ENCODE measurements at regions not wholly inside any gene's neighbourhood (a gene's known extent, or its start where the extent isn't known, plus 50 kb on each side); places are given as distances from the start of the nearest gene placed in this dataset.
"Not testable (repeated sequence)": the region's sequence is repeated elsewhere in the genome, so short reads cannot be mapped to it uniquely, and the experiment has no call there.

DNA sequence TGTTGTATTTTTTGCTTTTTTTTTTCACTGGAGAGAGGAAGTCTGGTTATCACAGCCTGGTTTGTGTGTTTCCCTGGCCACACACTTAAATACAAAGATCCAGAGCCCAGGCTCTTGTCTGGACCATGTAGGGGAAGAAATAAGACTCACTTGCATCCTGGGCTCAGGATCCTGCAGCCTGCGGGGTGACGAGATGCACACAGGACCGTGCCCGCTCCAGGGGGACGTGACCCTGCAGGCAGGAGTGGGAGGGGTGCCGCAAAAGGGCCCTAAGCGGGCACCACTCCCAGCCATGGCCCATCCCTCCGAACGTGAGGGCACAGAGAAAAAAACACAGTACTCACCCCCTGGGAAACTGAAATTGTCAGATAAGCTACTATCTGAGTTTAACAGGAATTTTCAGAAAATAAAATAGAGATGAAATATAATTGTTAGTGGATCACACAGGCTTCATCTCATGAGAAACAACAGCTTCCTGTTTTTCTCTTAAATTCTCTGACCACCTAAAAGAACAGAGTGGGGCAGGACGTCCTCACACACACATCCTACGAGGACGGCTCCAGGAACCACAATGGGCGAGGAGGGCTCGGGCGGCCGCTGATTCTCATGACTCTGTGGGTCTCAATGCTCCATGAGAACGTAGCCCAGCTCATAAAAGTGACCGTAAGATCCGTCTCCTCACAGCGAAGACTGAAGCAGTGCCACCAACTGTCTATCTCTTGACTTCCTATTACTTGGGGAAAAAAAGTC lies 142.6 kb upstream of the ALKAL2 start:
- DNase-seq (ENCODE audit: low spot score) = no peak

DNA sequence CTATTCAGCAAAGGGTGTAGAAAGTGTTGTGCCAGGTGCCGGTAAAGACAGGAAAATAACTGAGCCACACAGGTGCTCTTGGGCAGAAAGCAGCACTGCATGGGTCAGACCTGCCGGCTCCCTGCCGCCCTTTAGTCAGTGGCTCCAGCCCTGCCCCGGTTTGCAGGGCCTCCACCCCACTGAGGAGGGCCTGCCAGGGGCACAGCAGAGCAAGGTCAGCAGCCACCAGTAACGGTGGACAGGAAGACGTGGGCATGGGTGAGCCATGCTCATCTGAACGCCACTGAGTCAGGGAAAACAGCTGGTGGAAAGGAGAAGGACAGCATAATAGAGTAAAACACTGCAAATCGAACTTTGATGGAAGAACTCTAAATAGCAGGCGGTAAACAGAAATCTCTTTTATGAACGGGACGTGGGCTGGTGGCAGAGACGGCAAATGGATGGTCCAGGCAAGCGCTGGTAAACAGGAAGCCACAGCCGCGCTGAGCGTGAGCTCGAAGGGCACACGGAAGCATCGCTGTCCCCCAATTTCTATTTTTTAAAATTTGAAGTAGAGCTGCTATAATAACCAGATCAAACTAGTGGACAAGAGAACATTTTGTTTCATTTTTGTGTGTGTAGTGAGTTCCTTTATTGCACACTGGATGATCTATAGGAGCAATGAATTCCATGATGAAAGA lies 141.8 kb upstream of the ALKAL2 start:
- no peak for DNase-seq (ENCODE audit: low spot score)

DNA sequence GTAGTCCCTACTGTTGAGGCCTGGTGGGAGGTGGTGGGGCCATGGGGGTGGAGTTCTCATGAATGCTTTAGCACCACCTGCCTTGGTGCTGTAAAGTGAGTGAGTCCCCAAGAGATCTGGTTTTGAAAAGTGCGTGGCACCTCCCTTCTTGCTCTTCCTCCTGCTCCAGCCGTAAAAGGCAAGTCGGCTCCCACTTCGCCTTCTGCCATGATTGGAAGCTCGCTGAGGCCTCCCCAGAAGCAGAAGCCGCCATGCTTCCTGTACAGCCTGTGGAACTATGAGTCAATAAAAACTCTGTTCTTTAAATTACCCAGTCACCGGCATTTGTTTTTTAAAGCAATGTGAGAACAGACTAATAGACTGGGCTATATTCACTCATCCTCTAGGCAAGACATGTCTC lies 141.3 kb upstream of the ALKAL2 start:
- DNase-seq (ENCODE audit: low spot score) = no peak

DNA sequence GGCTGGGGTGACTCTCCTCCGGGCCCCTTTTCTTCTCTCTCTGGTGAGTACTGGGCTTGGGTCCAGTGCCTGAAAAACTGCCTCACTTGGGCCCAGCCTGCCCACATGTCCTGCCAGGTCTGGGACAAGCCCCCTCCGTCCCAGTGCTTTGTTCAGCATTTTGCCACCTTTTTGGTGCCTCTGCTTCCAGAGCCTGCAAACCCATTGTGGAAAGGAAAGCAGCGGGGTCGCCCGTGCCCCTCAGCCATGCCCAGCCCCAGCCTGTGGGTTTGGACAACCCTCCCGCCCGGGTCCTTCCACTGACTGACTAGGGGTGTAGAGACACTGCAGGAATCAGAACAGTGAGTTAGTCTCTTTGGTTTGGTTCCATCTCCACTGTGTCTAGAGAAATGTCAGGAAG lies 140.7 kb upstream of the ALKAL2 start:
- DNase-seq (ENCODE audit: low spot score) = no peak

DNA sequence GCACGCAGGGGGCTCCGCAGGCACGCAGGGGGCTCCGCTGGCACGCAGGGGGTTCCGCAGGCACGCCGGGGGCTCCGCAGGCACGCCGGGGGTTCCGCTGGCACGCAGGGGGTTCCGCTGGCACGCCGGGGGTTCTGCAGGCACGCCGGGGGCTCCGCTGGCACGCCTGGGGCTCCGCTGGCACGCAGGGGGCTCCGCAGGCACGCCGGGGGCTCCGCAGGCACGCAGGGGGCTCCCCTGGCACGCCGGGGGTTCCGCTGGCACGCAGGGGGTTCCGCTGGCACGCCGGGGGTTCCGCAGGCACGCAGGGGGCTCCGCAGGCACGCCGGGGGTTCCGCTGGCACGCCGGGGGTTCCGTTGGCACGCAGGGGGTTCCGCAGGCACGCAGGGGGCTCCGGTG lies 138.8 kb upstream of the ALKAL2 start:
- DNase-seq (ENCODE audit: low spot score) = not testable (repeated sequence)

DNA sequence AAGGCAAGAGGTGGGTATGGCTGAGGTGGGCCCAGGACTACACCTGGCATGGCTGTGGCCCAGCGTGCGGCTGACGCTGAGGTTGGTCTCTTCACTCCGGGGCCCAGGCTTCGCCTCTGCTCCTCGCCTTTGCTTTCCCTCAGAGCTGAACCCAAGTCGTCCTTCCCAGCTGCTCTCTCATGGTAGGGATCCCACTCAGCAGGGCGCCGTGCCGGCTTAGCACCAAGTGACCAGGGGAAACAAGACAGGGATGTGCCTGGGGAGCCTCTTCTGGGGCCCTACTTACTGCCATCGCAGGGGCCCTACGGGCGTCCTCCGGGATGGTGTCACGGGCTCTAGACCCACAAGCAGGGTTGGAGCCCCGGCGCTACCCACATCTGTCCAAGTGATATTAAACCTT lies 138.1 kb upstream of the ALKAL2 start:
- DNase-seq (ENCODE audit: low spot score) = no peak

DNA sequence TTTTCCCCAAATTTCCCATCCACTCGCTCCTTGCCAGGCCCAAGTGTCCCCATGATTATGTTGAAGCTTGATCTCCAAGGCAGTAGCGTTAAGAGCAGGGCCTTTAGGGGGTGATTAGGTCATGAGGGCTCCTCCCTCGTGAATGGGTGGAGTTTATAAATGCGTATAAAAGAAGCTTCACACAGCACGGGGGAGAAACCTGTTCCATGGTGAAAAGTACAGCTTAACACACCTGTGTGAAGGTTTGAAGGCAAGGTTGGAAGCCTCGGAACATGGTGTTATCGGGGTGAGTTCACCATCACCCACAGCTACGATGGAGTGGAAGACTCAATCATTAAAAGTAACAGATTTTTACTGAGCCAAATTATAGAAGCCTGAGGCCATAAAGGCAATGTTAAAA lies 137.4 kb upstream of the ALKAL2 start:
- no peak for DNase-seq (ENCODE audit: low spot score)

DNA sequence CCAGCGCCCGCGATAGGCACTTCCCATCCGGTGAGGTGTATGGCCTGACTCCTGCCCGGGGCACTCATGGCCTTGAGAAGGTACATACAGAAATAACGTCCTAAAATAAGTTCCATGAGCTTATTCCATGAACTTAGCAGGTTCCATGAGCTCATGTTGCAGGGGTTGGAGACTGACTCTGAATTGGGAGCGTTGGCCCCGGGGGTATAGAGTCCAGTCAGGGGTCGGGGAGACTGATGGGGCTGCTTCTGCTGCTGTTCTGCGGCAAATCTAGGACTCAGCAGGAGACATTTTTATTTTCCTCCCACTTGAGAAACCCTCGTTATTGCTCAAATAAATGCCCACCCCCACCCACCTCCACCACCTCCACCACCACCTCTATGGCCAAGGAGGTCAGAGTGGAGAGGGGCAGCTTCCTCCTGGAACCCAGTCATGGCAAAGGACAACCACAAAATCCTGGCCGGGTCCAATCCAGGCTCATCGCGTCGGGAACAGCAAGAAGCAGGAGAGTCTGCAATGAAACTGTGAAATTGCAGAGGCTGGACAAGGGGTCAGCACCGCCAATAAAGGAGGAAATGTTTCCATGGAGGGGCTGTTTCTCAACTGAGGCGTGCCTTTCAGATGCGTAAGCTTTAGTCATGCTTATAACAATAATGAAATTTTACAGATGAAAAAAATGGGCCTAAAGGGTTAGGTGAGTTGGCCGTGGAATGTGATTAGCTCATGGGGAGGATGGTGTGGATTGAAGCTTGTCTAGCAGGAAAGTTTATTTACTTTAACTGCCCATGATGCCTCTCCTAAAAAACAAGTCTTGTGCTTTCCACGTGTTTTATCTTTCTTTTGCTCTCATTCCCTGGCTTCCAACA lies 136.6 kb upstream of the ALKAL2 start:
- DNase-seq (ENCODE audit: low spot score) = no peak

DNA sequence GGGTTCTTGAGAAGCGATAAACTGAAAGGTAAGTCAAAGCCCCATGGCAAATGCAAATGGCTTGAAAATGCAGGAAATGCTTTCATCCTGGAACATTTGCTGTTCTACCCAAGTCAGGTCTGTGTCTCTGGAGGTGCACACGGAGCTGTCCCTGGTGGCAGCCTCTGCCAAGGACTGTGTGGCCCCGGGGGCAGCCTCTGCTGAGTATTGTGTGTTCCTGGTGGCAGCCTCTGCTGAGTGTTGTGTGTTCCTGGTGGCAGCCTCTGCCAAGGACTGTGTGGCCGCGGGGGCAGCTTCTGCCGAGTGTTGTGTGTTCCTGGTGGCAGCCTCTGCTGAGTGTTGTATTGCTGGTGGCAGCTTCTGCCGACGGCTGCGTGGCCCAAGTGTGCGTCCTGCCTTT lies 135.6 kb upstream of the ALKAL2 start:
- DNase-seq (ENCODE audit: low spot score) = no peak

DNA sequence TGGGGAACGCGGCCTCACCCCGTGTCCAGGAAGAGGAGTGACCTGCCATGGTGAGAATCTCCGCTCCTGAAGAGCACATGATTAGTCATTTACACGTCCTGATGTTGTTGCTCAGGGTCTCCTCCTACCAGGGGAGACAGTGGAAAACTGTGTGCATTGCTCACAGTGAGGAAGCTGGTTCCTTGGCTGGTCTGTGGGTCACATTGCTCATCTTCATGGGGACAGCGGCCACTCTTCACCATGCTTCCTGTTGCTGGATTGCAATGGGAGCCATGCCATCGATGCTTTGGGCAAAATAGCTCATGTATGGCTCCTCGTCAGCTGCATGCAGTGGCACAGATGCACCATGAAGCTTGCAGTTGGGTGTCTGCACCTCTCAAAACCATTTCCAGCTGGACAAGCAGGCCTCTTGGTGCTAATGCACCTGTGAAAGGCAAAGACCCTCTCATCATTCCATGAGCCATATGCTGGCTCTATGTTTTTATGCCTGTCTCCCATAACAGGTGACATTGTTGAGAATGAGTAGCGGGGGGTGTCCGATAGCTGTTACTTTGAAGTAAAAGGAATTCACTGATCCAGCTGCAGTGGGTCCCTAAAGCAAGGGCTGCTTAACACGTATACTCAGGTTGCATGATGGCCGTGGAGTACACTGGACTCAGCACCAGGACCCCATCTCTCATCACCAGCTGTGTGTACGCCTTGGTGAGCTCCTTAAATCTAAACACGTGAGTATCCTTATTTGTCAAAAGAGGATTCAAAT lies 135.0 kb upstream of the ALKAL2 start:
- no peak for DNase-seq (ENCODE audit: low spot score)

DNA sequence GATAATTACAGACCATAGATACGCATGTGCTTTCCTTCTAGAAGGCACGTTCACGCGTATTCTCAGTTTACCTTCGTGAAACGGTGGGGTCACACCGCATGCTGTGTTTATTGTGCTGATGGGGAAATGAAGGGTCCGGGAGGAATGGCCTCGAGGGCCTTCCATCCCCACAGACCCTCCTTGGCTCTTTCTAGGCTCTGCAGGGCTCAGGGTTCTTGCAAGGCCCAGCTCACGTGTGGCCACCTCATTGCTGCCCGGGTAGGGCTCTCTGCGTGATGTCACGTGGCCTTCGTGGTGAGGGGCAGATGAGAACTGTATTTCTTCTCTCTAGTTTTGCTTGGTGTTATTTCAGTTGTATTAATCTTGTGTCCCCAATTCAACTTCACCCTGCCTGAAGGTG lies 133.5 kb upstream of the ALKAL2 start:
- no peak for DNase-seq (ENCODE audit: low spot score)

DNA sequence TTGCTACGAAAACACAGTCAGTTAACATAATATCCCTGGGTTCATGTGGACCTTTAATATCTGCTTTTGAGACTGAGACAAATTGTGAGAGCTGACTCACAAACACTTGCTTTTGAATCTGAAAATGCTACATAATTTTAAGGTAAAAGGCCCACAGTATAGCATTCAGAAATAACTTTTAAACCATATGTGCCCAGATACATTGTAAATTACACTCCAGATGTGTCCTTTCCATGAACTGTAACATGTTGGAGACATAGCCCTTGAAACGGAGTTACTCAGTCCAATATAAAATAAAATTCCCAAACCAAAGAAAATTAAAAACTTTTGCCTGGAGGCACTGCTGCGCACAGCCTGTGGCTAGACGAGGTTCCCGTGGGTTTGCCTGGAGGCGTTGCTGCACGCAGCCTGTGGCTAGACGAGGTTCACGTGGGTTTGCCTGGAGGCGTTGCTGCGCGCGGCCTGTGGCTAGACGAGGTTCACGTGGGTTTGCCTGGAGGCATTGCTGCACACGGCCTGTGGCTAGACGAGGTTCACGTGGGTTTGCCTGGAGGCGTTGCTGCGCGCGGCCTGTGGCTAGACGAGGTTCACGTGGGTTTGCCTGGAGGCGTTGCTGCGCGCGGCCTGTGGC lies 131.9 kb upstream of the ALKAL2 start:
- no peak for DNase-seq (ENCODE audit: low spot score)

DNA sequence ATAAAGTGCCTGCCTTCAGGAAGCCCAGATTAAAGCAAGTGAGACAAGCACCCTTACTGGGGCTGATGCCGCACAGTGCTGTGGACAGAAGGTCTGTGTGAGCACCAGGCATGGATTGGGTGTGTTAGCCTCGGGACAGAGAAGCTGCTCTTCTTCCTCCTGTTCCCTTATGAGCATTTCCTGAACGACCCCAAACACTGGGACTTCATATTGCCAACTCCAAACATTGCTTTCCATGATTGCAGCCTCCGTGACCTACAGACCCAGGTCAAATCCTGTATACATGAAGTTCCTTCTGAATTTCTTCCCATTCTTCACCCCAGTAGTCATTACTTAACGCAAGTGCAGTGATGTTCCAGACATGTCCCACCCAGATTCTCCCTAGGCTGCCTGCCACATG lies 129.8 kb upstream of the ALKAL2 start:
- DNase-seq (ENCODE audit: low spot score) = no peak

DNA sequence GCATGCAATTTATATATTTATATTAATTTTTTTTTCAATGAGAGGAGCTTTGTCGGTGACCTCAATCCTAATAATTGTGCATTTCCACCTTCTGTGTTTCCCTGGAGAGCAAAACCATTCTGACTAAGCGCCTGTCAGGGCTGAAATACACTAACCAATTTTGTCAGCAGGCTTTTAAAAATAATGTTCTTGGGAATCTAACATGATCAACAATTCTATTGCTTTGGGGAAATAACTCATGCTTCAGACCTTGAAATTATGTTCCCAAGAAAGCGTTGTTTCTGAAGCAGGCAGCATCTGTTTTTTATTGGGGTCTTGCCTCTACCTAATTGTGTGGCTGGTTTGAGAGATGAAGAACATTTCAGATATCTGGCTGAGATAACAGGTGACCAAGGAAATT lies 129.1 kb upstream of the ALKAL2 start:
- no peak for DNase-seq (ENCODE audit: low spot score)

DNA sequence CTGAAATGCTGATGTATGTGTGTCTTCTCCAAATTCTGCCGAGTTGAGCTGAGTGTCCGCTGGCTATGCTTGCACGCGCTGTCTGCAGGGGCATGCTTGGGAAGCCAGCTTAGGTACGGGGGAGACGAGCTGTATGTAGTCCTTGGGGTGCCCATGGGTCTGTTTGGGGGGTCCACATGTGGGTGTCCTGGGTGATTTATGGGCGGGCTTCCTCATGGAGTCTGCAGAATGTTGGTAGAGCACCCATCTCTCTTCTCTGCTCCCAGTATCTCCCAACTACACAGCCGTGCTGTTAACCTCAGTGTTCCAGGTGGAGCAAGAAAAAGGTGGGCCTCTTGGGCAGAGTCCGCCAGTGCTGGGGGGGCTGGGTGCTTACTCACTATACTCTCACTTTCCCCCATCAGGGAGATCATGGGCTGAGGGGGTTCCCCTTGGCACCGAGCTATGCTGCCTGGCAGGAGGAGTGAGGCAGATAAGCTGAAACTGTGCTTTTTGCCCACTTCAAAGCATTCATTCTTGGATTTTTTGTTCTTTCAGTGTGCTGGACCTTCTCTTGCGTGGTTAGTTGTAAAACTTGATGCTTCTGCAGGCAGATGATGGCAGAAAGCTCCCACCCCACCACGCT lies 128.2 kb upstream of the ALKAL2 start:
- DNase-seq (ENCODE audit: low spot score) = no peak

DNA sequence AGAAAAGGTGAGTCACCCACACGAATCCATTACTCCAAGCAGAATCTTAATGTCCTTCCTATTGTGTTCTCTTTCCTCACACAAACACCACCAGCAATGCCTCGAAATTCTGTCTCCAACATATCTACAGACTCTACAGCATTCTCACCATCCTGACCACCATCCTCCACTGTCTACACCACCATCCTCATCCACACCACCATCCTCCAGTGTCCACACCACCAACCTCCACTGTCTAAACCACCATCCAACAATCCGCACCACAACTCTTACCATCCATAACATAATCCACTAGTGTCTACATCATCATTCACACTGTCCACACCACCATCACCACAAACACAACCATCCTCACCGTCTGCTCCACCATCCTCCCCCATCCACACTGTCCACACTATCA lies 121.6 kb upstream of the ALKAL2 start:
- no peak for DNase-seq (ENCODE audit: low spot score)

DNA sequence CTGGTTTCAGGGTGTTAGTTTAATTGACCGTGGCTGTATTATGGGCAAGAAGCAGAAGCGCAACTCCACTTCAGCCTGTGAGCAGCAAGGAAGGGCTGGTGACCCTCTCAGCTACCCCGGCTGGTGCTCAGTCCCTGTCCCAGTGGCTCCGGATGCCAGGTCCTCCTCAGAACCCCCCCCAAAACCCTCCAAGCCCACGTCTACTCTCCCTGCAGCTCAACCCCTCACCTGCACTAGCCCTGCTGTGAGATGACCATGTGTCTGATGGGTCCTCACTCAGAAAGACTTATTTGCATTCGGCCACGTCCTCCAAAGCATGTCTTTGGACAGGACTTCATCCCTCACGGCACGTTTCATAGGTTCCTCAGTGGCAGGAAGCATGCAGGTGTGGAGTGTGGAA lies 119.7 kb upstream of the ALKAL2 start:
- DNase-seq (ENCODE audit: low spot score) = no peak

DNA sequence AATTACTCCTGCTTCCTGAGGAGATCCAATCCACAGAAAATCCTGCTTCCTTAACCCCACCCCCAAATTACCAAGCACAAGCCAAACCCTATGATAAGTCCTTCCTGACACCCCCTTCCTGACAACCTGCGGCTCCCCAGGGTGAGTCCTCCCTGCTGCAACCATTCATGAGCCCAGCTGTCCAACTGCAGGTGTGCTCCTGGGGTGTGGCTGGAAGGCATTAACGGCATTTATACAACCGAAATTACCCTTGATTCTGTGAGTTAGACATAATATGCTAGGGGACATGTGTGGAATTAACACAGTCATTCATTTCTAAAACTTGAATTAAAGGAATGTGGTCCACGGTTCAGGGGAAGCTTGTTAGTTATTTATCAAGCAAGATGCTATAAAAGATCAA lies 119.0 kb upstream of the ALKAL2 start:
- no peak for DNase-seq (ENCODE audit: low spot score)

DNA sequence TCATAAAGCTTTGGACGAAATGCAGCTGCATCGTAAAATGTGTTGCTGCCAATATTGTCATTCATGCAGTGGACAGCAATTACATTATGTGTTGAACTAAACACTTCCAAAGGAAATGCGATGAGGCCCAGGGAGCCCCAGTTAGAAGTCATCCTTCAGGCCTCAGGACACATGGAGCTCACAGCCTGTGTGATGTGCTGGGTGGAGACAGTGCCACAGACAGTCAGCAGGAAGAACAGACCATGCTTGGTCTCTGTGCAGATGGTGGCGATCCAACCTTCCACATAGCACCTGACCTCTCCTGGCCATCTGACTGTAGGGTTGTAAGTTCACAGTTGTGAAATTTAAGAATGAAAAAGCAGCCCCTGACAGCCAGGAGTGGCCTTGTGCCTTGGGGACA lies 118.3 kb upstream of the ALKAL2 start:
- DNase-seq (ENCODE audit: low spot score) = no peak

DNA sequence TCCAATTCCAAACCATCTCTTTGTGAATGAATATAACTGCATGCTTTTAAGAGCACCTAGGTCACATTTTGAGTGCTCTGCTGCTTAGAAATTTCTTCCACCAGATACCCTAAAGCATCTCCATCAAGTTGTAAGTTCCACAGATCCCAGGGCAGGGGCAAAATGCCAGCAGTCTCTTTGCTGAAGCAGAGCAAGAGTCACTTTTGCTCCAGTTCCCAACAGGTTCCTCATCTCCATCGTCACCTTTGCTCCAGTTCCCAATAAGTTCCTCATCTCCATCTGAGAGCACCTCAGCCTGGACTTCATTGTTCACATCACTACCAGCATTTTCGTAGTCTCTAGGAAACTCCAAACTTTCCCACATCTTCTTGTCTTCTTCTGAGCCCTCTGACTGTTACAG lies 116.7 kb upstream of the ALKAL2 start:
- no peak for DNase-seq (ENCODE audit: low spot score)

DNA sequence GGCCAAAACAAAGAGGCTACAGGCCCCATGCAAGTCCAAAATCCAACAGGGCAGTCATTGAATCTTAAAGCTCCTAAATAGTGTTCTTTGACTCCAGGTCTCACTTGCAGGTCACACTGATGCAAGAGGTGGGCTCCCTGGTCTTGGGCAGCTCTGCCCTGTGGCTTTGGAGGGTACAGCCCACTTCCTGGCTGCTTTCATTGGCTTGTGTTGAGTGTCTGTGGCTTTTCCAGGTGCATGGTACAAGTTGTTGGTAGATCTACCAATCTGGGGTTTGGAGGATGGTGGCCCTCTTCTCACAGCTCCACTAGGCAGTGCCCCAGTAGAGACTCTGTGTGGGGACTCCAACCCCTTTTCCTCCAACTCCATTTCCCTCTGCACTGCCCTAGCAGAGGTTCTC lies 115.8 kb upstream of the ALKAL2 start:
- no peak for DNase-seq (ENCODE audit: low spot score)
